ENCODE measurements at regions not wholly inside any gene's neighbourhood (a gene's known extent, or its start where the extent isn't known, plus 50 kb on each side); places are given as distances from the start of the nearest gene placed in this dataset.
"Not testable (repeated sequence)": the region's sequence is repeated elsewhere in the genome, so short reads cannot be mapped to it uniquely, and the experiment has no call there.

DNA sequence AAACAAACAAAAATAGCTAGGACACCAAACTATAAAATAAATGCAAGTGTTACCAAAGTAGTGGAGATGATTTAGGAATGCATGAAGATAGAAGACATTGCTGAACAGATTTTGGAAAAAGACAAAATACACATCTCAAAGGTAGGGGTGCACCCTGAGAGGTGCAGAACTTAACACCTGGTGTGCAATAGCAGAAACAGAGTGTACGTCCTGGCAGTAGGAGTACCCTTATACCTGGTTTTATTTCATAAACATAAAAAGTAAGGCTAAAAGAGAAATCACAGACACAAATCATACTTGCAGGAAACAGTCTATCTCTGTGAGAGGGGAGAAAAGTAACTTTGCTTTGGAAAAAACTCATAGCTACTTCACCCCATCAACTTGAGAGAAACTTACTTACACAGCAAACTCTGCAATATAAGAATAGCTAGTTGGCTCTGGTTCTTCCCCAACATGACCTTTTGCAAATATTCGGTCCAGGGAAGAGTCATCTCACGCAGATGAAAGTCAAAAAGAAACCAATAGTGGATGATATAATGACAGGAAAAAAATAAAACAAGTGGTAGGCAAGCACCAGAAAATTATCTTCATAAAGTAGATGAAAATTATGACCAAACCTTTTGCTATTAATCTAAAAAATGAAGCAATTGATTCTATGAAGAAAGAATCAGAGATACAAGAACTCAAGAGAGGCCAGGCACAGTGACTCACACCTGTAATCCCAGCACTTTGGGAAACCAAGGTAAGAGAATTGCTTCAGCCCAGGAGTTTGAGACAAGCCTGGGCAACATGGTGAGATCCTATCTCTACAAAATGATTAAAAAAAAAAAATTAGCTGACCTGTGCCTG lies 108.9 kb upstream of the BNIP2 start:
- in situ Hi-C loops (cut with MboI; ENCODE audit: low sequenced_read_pairs, unreplicated experiment): no loop called here
- no peak for TF ChIP-seq CTCF (IDR thresholded peaks at IDR 0.05; ENCODE audit: borderline replicate concordance, control extremely low read depth, extremely low read depth, insufficient read depth, missing control alignments)
- peak; percentile 24 for DNase-seq (ENCODE audit: low spot score)

DNA sequence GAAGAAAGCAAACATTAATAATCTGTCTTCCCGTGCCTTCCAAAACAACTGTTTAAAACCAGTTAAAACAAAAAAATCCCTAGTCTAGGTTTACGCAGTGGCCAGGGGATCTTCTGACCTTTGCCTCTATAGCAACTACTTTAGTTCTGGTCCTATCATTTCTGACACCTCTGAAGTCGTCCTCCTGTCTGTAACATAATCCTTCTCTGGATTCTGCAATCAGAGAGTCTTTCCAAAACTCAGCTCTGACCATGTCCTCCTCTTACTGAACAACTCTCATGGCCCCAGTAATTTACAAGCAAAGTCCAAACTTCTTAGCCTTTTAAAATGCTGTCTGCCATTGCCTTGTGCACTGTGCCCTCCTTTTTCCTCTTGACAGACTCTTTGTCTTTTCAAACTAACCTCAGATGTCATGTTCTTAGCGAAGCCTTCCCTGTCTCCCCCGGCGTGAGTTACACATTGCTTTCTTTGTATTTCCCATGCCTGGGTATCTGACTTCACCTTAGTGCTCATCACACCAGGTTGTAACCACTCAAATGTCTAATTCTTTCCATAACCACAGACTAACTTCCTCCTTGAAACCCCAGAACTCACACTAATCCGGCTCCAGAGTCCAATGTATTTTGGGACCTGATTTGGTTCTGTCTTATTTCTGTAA lies 105.2 kb upstream of the BNIP2 start:
- TF ChIP-seq CTCF (IDR thresholded peaks at IDR 0.05; ENCODE audit: borderline replicate concordance, control extremely low read depth, extremely low read depth, insufficient read depth, missing control alignments): no peak
- no peak for DNase-seq (ENCODE audit: low spot score)
- in situ Hi-C loops (cut with MboI; ENCODE audit: low sequenced_read_pairs, unreplicated experiment): no loop called here

DNA sequence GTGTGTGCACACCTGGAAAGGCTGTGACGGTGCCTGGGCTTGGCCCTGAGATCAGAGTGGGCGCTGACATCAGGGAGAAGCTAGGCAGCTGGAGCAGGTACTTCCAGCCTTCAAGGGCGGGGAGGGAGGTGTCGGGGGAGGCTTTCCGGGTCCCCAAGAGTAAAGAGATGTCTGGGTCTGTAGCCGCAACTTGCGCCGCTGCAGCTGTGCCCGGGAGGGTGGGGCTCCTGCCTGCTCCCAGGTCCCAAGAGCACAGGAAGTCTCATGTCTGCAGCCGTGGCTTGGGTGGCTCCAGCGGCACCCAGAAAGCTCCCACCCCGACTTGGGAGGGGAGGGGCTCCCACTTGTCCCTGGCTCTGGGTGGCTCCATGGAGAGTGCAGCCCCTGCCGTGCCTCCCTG lies 103.2 kb upstream of the BNIP2 start:
- no peak for DNase-seq (ENCODE audit: low spot score)
- in situ Hi-C loops (cut with MboI; ENCODE audit: low sequenced_read_pairs, unreplicated experiment): no loop called here
- TF ChIP-seq CTCF (IDR thresholded peaks at IDR 0.05; ENCODE audit: borderline replicate concordance, control extremely low read depth, extremely low read depth, insufficient read depth, missing control alignments): no peak

DNA sequence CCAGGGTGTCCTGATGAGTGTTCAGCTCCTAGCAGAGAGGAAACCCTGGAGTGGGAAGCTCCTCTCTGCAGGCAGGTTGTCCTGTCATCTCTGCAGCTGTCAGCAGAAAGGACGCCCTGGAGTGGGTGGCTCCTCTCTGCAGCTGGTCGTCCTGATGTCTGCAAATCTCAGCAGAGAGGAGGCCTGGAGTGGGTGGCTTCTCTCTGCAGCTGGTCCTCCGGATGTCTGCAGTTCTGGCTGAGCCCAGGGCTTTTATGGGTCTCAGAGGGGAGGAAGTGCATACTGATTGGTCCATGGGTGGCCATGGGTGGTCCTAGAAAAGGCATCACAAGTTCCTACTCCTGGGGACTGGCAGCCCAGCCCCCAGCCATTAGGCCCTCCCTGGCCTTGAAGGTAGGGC lies 102.6 kb upstream of the BNIP2 start:
- no peak for DNase-seq (ENCODE audit: low spot score)
- in situ Hi-C loops (cut with MboI; ENCODE audit: low sequenced_read_pairs, unreplicated experiment): no loop called here
- TF ChIP-seq CTCF (IDR thresholded peaks at IDR 0.05; ENCODE audit: borderline replicate concordance, control extremely low read depth, extremely low read depth, insufficient read depth, missing control alignments): no peak

DNA sequence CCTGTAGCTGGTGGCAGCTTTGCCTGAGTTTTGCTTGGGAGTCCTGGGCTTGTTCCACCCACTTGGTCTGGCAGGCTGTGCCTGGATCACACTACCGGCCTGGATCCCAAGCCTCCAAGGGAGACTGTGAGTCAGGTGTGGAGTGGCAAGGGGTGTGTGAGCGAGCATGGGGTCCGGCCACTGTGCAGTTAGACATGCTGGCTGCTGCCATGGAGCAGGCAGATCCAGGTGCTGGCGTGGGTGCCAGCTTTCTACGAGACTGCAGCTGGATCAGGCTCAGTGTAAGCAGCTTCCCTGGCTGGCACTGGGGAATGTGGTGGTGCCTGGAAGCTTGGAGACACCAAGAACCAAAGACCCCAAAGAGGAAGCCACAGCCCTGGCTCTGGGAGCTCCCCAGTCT lies 102.0 kb upstream of the BNIP2 start:
- no peak for DNase-seq (ENCODE audit: low spot score)
- in situ Hi-C loops (cut with MboI; ENCODE audit: low sequenced_read_pairs, unreplicated experiment): no loop called here
- no peak for TF ChIP-seq CTCF (IDR thresholded peaks at IDR 0.05; ENCODE audit: borderline replicate concordance, control extremely low read depth, extremely low read depth, insufficient read depth, missing control alignments)

DNA sequence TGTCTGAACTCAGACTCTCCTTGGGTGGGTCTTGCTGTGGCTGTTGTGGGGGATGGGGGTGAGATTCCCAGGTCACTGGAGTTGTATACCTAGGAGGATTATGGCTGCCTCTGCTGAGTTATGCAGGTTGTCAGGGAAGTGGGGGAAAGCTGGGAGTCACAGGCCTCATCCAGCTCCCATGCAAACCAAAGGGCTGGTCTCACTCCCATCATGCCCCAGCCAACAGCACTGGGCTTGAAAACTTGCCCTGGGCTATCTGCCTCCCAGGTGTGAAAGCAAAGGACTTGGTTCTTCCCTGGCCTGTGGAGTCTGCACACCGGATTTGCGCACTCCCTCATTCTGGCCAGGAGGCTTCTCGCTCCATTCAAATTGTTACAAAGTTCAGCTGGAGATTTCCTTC lies 97.3 kb upstream of the BNIP2 start:
- DNase-seq (ENCODE audit: low spot score); in situ Hi-C loops (cut with MboI; ENCODE audit: low sequenced_read_pairs, unreplicated experiment): not testable (repeated sequence)

- DNase-seq (ENCODE audit: low spot score); in situ Hi-C loops (cut with MboI; ENCODE audit: low sequenced_read_pairs, unreplicated experiment): not testable (repeated sequence)
Measured at GRCh38 chr15:59785981-59786380, 96.9 kb upstream of the BNIP2 start.

DNA sequence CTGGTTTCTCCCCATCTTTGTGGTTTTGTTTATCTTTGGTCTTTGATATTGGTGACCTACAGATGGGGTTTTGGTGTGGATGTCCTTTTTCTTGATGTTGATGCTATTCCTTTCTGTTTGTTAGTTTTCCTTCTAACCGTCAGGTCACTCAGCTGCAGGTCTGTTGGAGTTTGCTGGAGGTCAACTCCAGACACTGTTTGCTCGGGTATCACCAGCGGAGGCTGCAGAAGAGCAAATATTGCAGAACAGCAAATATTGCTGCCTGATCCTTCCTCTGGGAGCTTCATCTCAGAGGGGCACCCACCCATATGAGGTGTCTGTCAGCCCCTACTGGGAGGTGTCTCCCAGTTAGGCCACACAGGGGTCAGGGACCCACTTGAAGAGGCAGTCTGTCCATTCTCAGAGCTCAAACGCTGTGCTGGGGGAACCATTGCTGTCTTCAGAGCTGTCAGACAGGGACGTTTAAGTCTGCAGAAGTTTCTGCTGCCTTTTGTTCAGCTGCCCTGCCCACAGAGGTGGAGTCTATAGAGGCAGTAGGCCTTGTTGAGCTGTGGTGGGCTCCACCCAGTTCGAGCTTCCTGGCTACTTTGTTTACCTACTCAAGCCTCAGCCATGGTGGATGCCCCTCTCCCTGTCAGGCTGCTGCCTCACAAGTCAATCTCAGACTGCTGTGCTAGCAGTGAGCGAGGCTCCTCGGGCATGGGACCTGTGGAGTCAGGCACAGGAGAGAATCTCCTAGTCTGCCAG lies 94.8 kb upstream of the BNIP2 start:
- in situ Hi-C loops (cut with MboI; ENCODE audit: low sequenced_read_pairs, unreplicated experiment); DNase-seq (ENCODE audit: low spot score): not testable (repeated sequence)

Data from GM13976 (cell line).